NCI-H1105 (cell line): ENCODE measurements at regions not wholly inside any gene's neighbourhood (a gene's known extent, or its start where the extent isn't known, plus 50 kb on each side); places are given as distances from the start of the nearest gene placed in this dataset.
"Not testable (repeated sequence)": the region's sequence is repeated elsewhere in the genome, so short reads cannot be mapped to it uniquely, and the experiment has no call there.

ENCODE experiments used
- DNase-seq: peaks from one replicate; lab custom pipeline; 2025; lab: John Stamatoyannopoulos, UW

- no peak for DNase-seq
Observed at GRCh38 chr12:58419905-58420304, 478.5 kb downstream of the ATP23 start.

DNA sequence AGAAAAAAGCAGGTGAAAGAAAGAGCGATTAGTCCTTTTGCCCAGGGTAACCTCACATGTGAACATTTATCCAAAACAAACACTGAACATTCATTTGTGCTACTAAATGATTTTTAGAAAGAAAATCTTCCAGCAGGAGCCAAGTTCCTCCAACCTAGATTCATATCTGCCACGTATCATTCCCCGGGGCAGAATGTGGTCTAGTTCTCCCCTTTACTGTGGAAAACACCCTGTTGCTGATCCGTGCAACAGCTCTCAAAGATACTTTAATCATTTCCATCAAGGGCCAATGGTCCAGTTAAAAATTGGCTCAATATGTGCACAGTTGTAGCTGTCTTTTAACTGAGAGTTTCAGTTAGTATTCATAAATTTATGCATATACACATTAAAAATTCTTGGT, 479.1 kb downstream of the ATP23 start:
- no peak for DNase-seq

GRCh38 chr12:58421990-58422389, 480.6 kb downstream of the ATP23 start:
- DNase-seq = no peak

GRCh38 chr12:58424735-58425392, 483.5 kb downstream of the ATP23 start:
- DNase-seq = no peak

DNA sequence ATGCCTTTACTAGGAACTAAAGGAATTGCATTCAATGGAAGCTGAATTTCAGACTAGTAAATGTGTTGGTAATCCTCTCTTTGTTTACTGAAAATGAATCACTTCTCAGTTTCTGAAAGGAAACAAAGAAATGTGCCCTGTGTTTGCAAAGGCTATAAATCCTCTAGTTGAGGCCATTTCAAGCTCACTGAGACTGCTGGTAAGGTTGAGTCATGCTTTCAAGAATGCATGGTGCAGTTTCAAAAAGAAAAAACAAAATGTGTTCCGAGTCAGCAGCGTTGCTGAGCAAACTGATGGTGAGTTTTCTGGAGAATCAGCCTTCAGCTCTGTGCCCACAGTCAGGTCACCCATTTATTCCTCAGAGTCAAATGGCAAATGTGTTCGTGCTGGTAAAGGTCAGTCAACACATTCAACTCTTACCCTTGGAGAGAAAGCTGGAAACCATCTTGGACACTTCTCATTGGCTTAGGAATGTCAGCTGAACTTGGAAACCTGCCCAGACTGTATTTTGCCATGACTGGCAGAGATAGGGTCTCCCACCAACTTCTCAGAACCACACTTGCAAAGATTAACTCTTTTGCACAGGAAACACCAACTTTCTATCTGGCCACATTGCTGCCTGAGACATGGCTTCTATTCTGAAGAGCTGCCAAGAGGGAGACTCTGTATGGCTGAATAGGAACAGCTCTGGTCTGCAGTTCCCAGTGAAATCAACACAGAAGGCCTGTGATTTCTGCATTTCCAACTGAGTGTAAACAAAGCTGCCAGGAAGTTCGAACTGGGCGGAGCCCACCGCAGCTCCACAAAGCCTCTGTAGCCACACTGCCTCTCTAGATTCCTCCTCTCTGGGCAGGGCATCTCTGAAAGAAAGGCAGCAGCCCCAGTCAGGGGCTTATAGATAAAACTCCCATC, 484.4 kb downstream of the ATP23 start:
- DNase-seq = no peak

- not testable (repeated sequence) for DNase-seq
Observed at GRCh38 chr12:58426437-58426836, 485.1 kb downstream of the ATP23 start.

DNA sequence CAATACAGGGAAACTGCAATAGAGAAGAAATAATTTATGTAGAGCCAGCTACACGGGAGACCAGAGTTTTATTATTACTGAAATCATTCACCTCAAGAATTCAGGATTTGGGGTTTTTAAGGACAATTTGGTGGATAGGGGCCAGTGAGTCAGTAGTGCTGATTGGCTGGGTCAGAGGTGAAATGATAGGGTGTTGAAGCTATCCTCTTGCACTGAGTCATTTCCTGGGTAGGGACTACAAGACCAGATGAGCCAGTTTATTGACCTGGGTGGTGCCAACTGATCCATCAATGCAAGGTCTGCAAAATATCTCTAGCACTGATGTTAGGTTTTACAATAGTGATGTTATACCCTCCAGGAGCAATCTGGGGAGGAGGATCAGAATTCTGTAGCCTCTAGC, 486.3 kb downstream of the LRIG3 start:
- DNase-seq = no peak

DNA sequence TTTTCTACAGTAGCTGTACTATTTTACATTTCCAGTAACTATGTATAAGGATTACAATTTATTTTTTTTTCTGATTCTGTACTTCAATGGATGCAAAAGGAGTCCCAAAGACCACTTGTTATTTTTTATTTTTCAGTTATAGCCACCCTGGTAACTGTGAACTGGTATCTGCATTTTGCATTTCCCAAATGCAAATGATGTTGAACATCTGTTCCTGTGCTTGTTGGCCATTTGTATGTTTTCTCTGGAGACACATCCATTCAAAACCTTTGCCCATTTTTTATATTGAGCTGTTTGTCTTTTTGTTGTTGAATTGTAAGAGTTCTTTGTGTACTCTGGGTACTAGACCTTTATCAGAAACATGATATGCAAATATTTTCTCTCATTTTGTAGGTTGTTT, 485.6 kb downstream of the LRIG3 start:
- DNase-seq = no peak

- no peak for DNase-seq
Observed at GRCh38 chr12:58435647-58436046, 484.7 kb downstream of the LRIG3 start.

- no peak for DNase-seq
Observed at GRCh38 chr12:58441483-58441882, 478.8 kb downstream of the LRIG3 start.

DNA sequence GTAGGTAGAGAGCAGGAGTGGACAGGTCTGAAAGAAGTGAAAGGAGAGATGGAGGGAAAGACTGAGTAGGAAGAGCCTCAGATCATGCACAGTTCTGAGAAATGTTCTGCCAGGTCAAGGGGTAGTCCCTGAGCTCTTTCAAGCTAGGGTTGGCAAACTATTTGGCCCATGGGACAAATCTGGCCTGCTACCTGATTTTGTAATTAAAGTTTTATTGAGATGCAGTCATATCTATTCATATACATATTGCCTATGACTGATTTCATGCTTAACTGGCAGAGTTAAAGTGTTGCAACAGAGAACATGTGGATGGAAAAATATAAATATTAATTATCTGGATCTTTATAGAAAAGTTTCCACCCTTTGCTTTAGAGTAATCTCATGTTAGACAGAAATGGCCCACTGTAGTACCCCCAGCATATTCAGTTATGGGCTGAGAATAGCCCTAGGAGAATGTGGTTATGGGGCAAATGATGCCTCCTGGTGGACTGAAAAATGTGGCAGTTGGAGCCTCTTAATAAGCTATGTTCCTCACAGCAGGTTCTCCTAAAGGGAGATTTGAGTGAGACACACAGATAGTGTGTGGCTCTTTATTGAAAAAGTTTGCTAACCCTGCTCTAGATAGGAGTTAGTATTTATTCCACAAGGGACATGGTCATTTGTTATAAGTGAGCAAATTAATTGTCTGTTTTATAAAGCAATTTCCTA, 476.9 kb downstream of the LRIG3 start:
- no peak for DNase-seq

DNA sequence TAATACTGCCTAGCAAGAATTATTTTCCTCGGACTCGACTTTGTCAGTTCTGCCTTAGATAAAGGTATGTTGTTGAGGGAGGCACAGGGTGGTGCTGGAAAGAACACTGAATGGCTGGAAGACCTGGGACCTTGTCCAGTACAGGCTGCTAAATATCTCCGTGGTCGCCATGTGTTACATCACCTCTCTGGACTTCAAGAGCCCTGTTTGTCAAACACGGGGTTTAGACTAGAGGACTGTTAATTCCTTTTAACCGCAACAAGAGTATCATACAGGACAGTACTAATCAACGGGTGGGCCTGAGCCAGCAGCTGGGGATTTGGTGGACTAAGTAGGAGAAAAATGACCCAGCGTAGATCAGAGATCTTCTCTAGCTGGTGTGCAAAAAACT, 476.3 kb downstream of the LRIG3 start:
- no peak for DNase-seq

- DNase-seq = no peak
Observed at GRCh38 chr12:58450868-58451482, 469.3 kb downstream of the LRIG3 start.

- DNase-seq = no peak
Observed at GRCh38 chr12:58452546-58452945, 467.8 kb downstream of the LRIG3 start.

DNA sequence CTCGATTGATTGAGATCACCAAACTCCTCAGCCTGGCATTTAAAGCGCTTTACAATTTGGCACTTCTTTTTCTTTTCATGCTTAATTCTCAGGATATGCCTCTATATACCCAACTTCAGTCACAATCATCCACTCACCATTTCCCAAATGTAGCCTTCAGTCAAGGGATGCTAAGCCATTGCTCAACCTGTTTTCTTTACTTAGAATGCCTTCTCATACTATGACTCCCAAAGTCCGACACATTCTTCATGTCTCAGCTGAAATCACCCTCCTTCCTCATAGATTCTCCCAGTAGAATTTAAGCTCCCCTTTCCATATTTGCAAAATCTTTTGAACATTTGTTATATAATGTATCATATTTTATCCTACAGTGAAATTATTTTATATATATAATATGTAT, 467.0 kb downstream of the LRIG3 start:
- DNase-seq = no peak

- no peak for DNase-seq
Observed at GRCh38 chr12:58455136-58455535, 465.2 kb downstream of the LRIG3 start.

DNA sequence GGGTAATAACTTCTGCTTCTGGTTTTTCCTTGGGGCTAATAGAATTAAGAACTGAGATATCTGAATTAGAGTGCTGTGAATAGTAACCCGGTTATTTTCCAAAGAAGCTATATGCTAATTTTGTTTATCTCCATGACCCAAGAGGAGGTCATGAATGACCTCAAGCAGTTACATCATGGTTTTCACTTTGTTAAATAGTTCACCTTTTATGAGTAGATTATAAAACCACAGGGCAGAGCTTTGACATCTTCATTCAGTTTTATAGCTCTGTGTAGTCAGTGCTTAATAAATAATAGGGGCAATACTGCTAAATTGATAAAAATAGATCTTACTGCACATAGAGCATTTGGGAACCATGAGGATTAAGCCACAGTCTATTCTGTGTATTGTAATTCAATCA, 462.2 kb downstream of the LRIG3 start:
- no peak for DNase-seq

GRCh38 chr12:58459191-58459590, 461.1 kb downstream of the LRIG3 start:
- no peak for DNase-seq

- no peak for DNase-seq
Observed at GRCh38 chr12:58463051-58463450, 457.3 kb downstream of the LRIG3 start.

- no peak for DNase-seq
Observed at GRCh38 chr12:58465418-58465817, 454.9 kb downstream of the LRIG3 start.

GRCh38 chr12:58470266-58471010, 449.9 kb downstream of the LRIG3 start:
- no peak for DNase-seq

DNA sequence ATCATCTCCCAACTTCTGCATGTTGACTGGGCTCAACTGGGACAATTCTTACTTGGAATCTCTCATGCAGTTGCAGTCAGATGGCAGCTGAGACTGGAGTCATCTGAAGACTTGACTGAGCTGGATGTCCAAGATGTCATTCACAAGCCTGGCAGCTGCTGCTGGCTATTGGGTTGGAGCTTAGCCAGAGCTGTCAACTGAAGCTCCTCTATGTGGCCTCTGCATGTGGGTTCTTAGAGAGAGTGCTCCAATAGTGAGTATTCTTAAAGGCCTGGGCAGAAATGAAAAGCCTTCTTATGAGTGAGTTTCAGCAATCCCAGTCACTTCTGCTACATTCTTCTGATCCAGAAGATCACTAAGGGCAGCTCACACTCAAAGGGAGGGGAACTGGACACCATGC, 440.9 kb downstream of the LRIG3 start:
- no peak for DNase-seq
